BLaER1 (cell line): ENCODE measurements at regions not wholly inside any gene's neighbourhood (a gene's known extent, or its start where the extent isn't known, plus 50 kb on each side); places are given as distances from the start of the nearest gene placed in this dataset.

Experiments used
- H3K27ac ChIP-seq: shearing (Covaris generic); formaldehyde crosslinking; 2 replicates; pipeline ENCODE4 v1.8.1; 2022
- H3K27me3 ChIP-seq: shearing (Covaris generic); formaldehyde crosslinking; 2 replicates; pipeline ENCODE4 v1.8.1; 2022
- H3K36me3 ChIP-seq: shearing (Covaris generic); formaldehyde crosslinking; 2 replicates; pipeline ENCODE4 v1.8.1; 2022
- H3K4me1 ChIP-seq: shearing (Covaris generic); formaldehyde crosslinking; 2 replicates; pipeline ENCODE4 v1.8.1; 2022
- H3K4me2 ChIP-seq: shearing (Covaris generic); formaldehyde crosslinking; 2 replicates; pipeline ENCODE4 v1.8.1; 2022
- H3K4me3 ChIP-seq: shearing (Covaris generic); formaldehyde crosslinking; 2 replicates; pipeline ENCODE4 v1.8.1; 2022
- H3K9ac ChIP-seq: shearing (Covaris generic); formaldehyde crosslinking; 2 replicates; pipeline ENCODE4 v1.8.1; 2022
- H3K9me3 ChIP-seq: shearing (Covaris generic); formaldehyde crosslinking; 2 replicates; pipeline ENCODE4 v1.8.1; 2022
- H4K20me1 ChIP-seq: shearing (Covaris generic); formaldehyde crosslinking; 2 replicates; pipeline ENCODE4 v1.8.1; 2022
- Cebpa-rat ChIP-seq: shearing (Covaris generic); IDR thresholded peaks from 2 replicates; pipeline ENCODE4 v1.8.1; 2022

GRCh38 chr2:236688157-236688556 lies 118.5 kb downstream of the ACKR3 start:
- Histone ChIP-seq H3K4me1 (peaks cover 81% of the 10 kb centered on the region), H3K4me2 (peak overlapping the region; percentile 82)

GRCh38 chr2:236688563-236689392 lies 119.2 kb downstream of the ACKR3 start:
- Histone ChIP-seq H3K9me3 (no peaks in the 10 kb centered on the region), H3K4me3 (no peak overlapping the region), H3K9ac (no peak overlapping the region), H3K27me3 (no peaks in the 10 kb centered on the region), H3K4me2 (peak overlapping the region; percentile 82), H3K4me1 (peaks cover 81% of the 10 kb centered on the region), H3K36me3 (no peaks in the 10 kb centered on the region), H4K20me1 (no peaks in the 10 kb centered on the region), H3K27ac (no peak overlapping the region)
- no peak for TF ChIP-seq Cebpa-rat

More at GRCh38 chr2:236688157-236688556, 118.5 kb downstream of the ACKR3 start:
- TF ChIP-seq Cebpa-rat, result no peak
- no peaks in the 10 kb centered on the region for H3K36me3 ChIP-seq
- no peaks in the 10 kb centered on the region for H3K27me3 ChIP-seq
- H3K4me3 ChIP-seq, result no peak overlapping the region
- no peak overlapping the region for H3K27ac ChIP-seq
- no peaks in the 10 kb centered on the region for H4K20me1 ChIP-seq
- no peaks in the 10 kb centered on the region for H3K9me3 ChIP-seq
- H3K9ac ChIP-seq, result no peak overlapping the region

DNA sequence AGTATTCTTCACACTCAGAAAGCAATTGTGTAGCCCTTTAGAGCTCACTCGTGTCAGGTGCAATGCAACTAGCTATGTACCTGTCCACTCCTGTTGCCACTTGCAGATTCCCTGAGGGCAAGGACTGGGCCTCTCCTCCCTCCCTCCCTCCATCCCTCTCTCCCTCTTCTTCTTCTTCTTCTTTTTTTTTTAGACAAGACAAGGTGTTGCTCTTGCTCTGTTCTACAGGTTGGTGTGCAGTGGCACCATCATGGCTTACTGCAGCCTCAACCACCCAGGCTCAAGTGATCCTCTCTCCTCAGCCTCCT lies 119.7 kb downstream of the ACKR3 start:
- peak overlapping the region; percentile 82 for H3K4me2 ChIP-seq
- H3K4me1 ChIP-seq, result peaks cover 81% of the 10 kb centered on the region
- TF ChIP-seq Cebpa-rat, result no peak
- no peaks in the 10 kb centered on the region for H4K20me1 ChIP-seq
- H3K27ac ChIP-seq, result no peak overlapping the region
- H3K9ac ChIP-seq, result no peak overlapping the region
- H3K4me3 ChIP-seq, result no peak overlapping the region
- H3K36me3 ChIP-seq, result no peaks in the 10 kb centered on the region
- no peaks in the 10 kb centered on the region for H3K27me3 ChIP-seq
- H3K9me3 ChIP-seq, result no peaks in the 10 kb centered on the region

- Histone ChIP-seq H3K27ac (no peak overlapping the region), H3K4me3 (no peak overlapping the region), H3K9me3 (no peaks in the 10 kb centered on the region), H3K36me3 (no peaks in the 10 kb centered on the region), H3K4me2 (peak overlapping the region; percentile 82), H3K9ac (no peak overlapping the region), H4K20me1 (no peaks in the 10 kb centered on the region), H3K27me3 (no peaks in the 10 kb centered on the region), H3K4me1 (peaks cover 75% of the 10 kb centered on the region)
- TF ChIP-seq Cebpa-rat, result no peak
Observed at GRCh38 chr2:236689981-236690380, 120.4 kb downstream of the ACKR3 start.

- Histone ChIP-seq H3K9me3 (no peaks in the 10 kb centered on the region), H3K27ac (no peak overlapping the region), H3K4me2 (peak overlapping the region; percentile 82), H3K27me3 (no peaks in the 10 kb centered on the region), H4K20me1 (no peaks in the 10 kb centered on the region), H3K4me1 (peaks cover 70% of the 10 kb centered on the region), H3K4me3 (no peak overlapping the region), H3K9ac (no peak overlapping the region), H3K36me3 (no peaks in the 10 kb centered on the region)
- TF ChIP-seq Cebpa-rat, result no peak
Observed at GRCh38 chr2:236690726-236691125, 121.1 kb downstream of the ACKR3 start.

- TF ChIP-seq Cebpa-rat, result no peak
- Histone ChIP-seq H3K27me3 (no peaks in the 10 kb centered on the region), H3K9ac (no peak overlapping the region), H3K4me3 (no peak overlapping the region), H3K36me3 (no peaks in the 10 kb centered on the region), H4K20me1 (no peaks in the 10 kb centered on the region), H3K4me2 (peak overlapping the region; percentile 82), H3K27ac (no peak overlapping the region), H3K9me3 (no peaks in the 10 kb centered on the region), H3K4me1 (peaks cover 59% of the 10 kb centered on the region)
Observed at GRCh38 chr2:236691799-236692167, 122.2 kb downstream of the ACKR3 start.

- H3K4me2 ChIP-seq, result no peak overlapping the region
- no peaks in the 10 kb centered on the region for H3K27me3 ChIP-seq
- H3K9me3 ChIP-seq, result no peaks in the 10 kb centered on the region
- no peak overlapping the region for H3K27ac ChIP-seq
- H3K4me1 ChIP-seq, result peaks cover 48% of the 10 kb centered on the region
- no peak overlapping the region for H3K9ac ChIP-seq
- H3K36me3 ChIP-seq, result no peaks in the 10 kb centered on the region
- H4K20me1 ChIP-seq, result no peaks in the 10 kb centered on the region
- TF ChIP-seq Cebpa-rat, result no peak
- no peak overlapping the region for H3K4me3 ChIP-seq
Observed at GRCh38 chr2:236692937-236693336, 123.3 kb downstream of the ACKR3 start.

- H4K20me1 ChIP-seq, result no peaks in the 10 kb centered on the region
- H3K9ac ChIP-seq, result no peak overlapping the region
- H3K27me3 ChIP-seq, result no peaks in the 10 kb centered on the region
- H3K4me3 ChIP-seq, result no peak overlapping the region
- H3K9me3 ChIP-seq, result no peaks in the 10 kb centered on the region
- no peaks in the 10 kb centered on the region for H3K36me3 ChIP-seq
- H3K4me1 ChIP-seq, result peaks cover 42% of the 10 kb centered on the region
- no peak overlapping the region for H3K4me2 ChIP-seq
- TF ChIP-seq Cebpa-rat, result no peak
- no peak overlapping the region for H3K27ac ChIP-seq
Observed at GRCh38 chr2:236693531-236693930, 123.9 kb downstream of the ACKR3 start.

DNA sequence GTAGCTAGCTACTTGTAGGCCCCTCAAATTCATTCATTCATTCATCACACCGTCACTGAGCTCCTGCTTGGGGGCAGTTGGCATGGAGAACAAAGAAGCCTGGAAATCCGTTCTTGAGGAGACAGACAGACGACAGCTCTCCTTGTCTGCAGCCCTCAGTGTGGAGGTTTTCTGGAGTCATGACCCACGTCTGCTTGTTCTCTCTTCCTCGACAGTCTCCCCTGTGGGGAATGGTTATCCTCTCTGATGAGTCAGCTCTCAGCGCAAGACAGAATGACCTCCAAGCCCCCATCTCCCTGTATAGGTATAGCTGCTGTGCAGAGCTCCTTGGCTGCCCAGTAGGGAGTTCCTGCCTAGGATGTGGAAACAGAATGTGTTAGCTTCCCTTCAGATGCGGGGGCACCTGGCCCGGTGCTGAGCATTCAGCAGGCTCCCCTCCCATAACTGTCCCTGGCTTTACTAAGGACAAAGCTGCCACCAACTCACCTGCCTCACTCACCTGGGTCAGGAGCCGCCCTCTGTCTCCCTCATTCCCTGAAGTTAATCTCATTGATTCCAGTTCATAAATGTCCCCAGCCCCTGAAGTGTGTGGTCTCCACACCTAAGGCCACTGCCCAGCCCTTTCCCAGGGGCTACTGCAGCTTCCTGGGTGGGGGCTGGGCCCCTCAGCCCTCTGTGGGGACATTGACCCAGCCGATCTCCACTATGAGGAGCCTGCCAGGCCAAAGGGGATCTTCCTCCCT lies 124.7 kb downstream of the ACKR3 start:
- H4K20me1 ChIP-seq, result no peaks in the 10 kb centered on the region
- no peaks in the 10 kb centered on the region for H3K9me3 ChIP-seq
- no peak overlapping the region for H3K27ac ChIP-seq
- no peaks in the 10 kb centered on the region for H3K27me3 ChIP-seq
- peaks cover 38% of the 10 kb centered on the region for H3K4me1 ChIP-seq
- no peak overlapping the region for H3K9ac ChIP-seq
- H3K36me3 ChIP-seq, result no peaks in the 10 kb centered on the region
- no peak overlapping the region for H3K4me3 ChIP-seq
- no peak for TF ChIP-seq Cebpa-rat
- no peak overlapping the region for H3K4me2 ChIP-seq

DNA sequence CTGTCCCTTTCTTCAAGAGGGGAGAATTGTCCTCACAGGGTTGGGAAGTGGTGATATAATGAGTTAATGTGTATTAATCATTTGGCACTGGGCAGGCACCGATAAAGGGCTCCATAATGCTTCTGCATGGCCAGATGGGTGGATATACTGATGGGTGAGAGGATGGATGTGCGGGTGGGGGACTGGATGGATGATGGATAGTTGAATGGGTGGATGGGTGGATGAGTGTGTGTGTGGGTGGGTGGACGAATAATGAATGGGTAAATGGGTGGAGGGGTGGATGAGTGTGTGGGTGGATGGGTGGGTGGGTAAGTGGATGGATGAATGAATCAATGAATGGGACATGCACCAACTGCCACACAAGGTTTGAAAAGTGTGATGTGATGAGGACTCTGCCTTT lies 127.2 kb downstream of the ACKR3 start:
- Histone ChIP-seq H3K27me3 (no peaks in the 10 kb centered on the region), H3K27ac (no peak overlapping the region), H3K9me3 (no peaks in the 10 kb centered on the region), H3K4me2 (no peak overlapping the region), H3K36me3 (no peaks in the 10 kb centered on the region), H3K4me1 (peaks cover 17% of the 10 kb centered on the region), H3K4me3 (no peak overlapping the region), H4K20me1 (no peaks in the 10 kb centered on the region), H3K9ac (no peak overlapping the region)
- TF ChIP-seq Cebpa-rat, result no peak
